Colon (tissue), 2 donors: ENCODE measurements at regions not wholly inside any gene's neighbourhood (a gene's known extent, or its start where the extent isn't known, plus 50 kb on each side); places are given as distances from the start of the nearest gene placed in this dataset.

ENCODE experiments used
- FAIRE-seq: peaks from 2 replicates; lab custom pipeline; 2012; peaks lifted over from hg19 to GRCh38; lab: Jason Lieb, UNC
- donor health status: control.
- donor health status: control.

- no peak for FAIRE-seq
Observed at GRCh38 chr1:30405631-30406212, 317.7 kb downstream of the MATN1 start.

GRCh38 chr1:30405081-30405480 is 318.3 kb downstream of the MATN1 start:
- no peak for FAIRE-seq

- no peak for FAIRE-seq
Observed at GRCh38 chr1:30404341-30404740, 319.0 kb downstream of the MATN1 start.

GRCh38 chr1:30403726-30404125 is 319.7 kb downstream of the MATN1 start:
- FAIRE-seq = no peak

- FAIRE-seq = no peak
Observed at GRCh38 chr1:30403061-30403645, 320.2 kb downstream of the MATN1 start.

GRCh38 chr1:30402031-30402430 is 321.4 kb downstream of the MATN1 start:
- no peak for FAIRE-seq

GRCh38 chr1:30400507-30400906 is 322.9 kb downstream of the MATN1 start:
- no peak for FAIRE-seq

GRCh38 chr1:30399026-30399425 is 324.4 kb downstream of the MATN1 start:
- no peak for FAIRE-seq

- FAIRE-seq = no peak
Observed at GRCh38 chr1:30397576-30397975, 325.8 kb downstream of the MATN1 start.

GRCh38 chr1:30395631-30396030 is 327.8 kb downstream of the MATN1 start:
- FAIRE-seq = no peak

- no peak for FAIRE-seq
Observed at GRCh38 chr1:30388386-30388785, 335.0 kb downstream of the MATN1 start.

- no peak for FAIRE-seq
Observed at GRCh38 chr1:30386156-30386926, 337.0 kb downstream of the MATN1 start.

- FAIRE-seq = no peak
Observed at GRCh38 chr1:30385246-30385995, 338.0 kb downstream of the MATN1 start.

- no peak for FAIRE-seq
Observed at GRCh38 chr1:30384286-30385245, 338.8 kb downstream of the MATN1 start.

GRCh38 chr1:30383221-30383711 is 340.1 kb downstream of the MATN1 start:
- FAIRE-seq = no peak

- FAIRE-seq = no peak
Observed at GRCh38 chr1:30382496-30382895, 340.9 kb downstream of the MATN1 start.

GRCh38 chr1:30381671-30382365 is 341.6 kb downstream of the MATN1 start:
- FAIRE-seq = no peak

- no peak for FAIRE-seq
Observed at GRCh38 chr1:30381266-30381665, 342.1 kb downstream of the MATN1 start.

- no peak for FAIRE-seq
Observed at GRCh38 chr1:30380625-30380984, 342.8 kb downstream of the MATN1 start.

- FAIRE-seq = no peak
Observed at GRCh38 chr1:30379684-30380624, 343.4 kb downstream of the MATN1 start.
